WTC11 (cell line): ENCODE measurements at regions not wholly inside any gene's neighbourhood (a gene's known extent, or its start where the extent isn't known, plus 50 kb on each side); places are given as distances from the start of the nearest gene placed in this dataset.

Experiments used
- ATF3 ChIP-seq: sonication (generic); formaldehyde crosslinking; conservative IDR thresholded peaks from 2 replicates; pipeline ENCODE4 v1.8.1; 2022; ENCODE audit warnings: mild to moderate bottlenecking, missing genetic modification reagents
- CTCF ChIP-seq: fragments of 200-600 bp; IDR thresholded peaks from 2 replicates; pipeline ENCODE4 v1.8.0; 2022; ENCODE audit warnings: antibody characterized with exemption
- E2F4 ChIP-seq: sonication (generic); formaldehyde crosslinking; IDR thresholded peaks from 2 replicates; pipeline ENCODE4 v1.8.1; 2022; ENCODE audit warnings: low read depth, mild to moderate bottlenecking, moderate library complexity, missing genetic modification reagents, borderline replicate concordance
- IRF1 ChIP-seq: sonication (generic); formaldehyde crosslinking; IDR thresholded peaks from 2 replicates; pipeline ENCODE4 v1.8.0; 2023; ENCODE audit warnings: missing genetic modification reagents
- JAZF1 ChIP-seq: fragments of 250-450 bp; sonication (Bioruptor Pico); IDR thresholded peaks from 2 replicates; pipeline ENCODE4 v1.9.0; 2021; ENCODE audit warnings: moderate library complexity, mild to moderate bottlenecking, inconsistent platforms
- MAX ChIP-seq: sonication (generic); formaldehyde crosslinking; IDR thresholded peaks from 2 replicates; pipeline ENCODE4 v1.8.0; 2022; ENCODE audit warnings: mild to moderate bottlenecking, missing genetic modification reagents
- MXD4 ChIP-seq: fragments of 250-450 bp; sonication (Bioruptor Pico); IDR thresholded peaks from 2 replicates; pipeline ENCODE4 v1.8.0; 2021; ENCODE audit warnings: mild to moderate bottlenecking, moderate library complexity, borderline replicate concordance
- MYBL2 ChIP-seq: sonication (generic); formaldehyde crosslinking; IDR thresholded peaks from 2 replicates; pipeline ENCODE4 v1.8.1; 2023; ENCODE audit warnings: mild to moderate bottlenecking, moderate library complexity, missing genetic modification reagents
- NFYB ChIP-seq: sonication (generic); formaldehyde crosslinking; conservative IDR thresholded peaks from 2 replicates; pipeline ENCODE4 v1.8.0; 2022; ENCODE audit warnings: low read depth, missing genetic modification reagents
- SP1 ChIP-seq: sonication (generic); formaldehyde crosslinking; conservative IDR thresholded peaks from 2 replicates; pipeline ENCODE4 v1.8.1; 2022; ENCODE audit warnings: missing genetic modification reagents
- ZBTB21 ChIP-seq: sonication (generic); formaldehyde crosslinking; IDR thresholded peaks from 2 replicates; pipeline ENCODE4 v1.8.1; 2023; ENCODE audit warnings: mild to moderate bottlenecking, missing genetic modification reagents, borderline replicate concordance
- ZNF121 ChIP-seq: sonication (generic); formaldehyde crosslinking; IDR thresholded peaks from 2 replicates; pipeline ENCODE4 v1.8.0; 2023; ENCODE audit warnings: missing genetic modification reagents
- ZNF423 ChIP-seq: fragments of 250-450 bp; sonication (Bioruptor Pico); IDR thresholded peaks from 2 replicates; pipeline ENCODE4 v2.1.2; 2022; ENCODE audit warnings: mild to moderate bottlenecking, moderate library complexity

- TF ChIP-seq CTCF: no peak
- TF ChIP-seq E2F4 (CRISPR knock-in tag): no peak
- TF ChIP-seq ZNF121: no peak
- no peak for TF ChIP-seq IRF1 (CRISPR knock-in tag)
- no peak for TF ChIP-seq ZBTB21 (CRISPR knock-in tag)
- TF ChIP-seq MXD4 (CRISPR knock-in tag): no peak
- TF ChIP-seq ZNF423: no peak
- TF ChIP-seq JAZF1: no peak
- no peak for TF ChIP-seq NFYB (CRISPR knock-in tag)
- TF ChIP-seq SP1 (CRISPR knock-in tag): no peak
- TF ChIP-seq ATF3 (CRISPR knock-in tag): no peak
- no peak for TF ChIP-seq MYBL2 (CRISPR knock-in tag)
- TF ChIP-seq MAX: no peak
These were observed 77.1 kb upstream of the FGFR2 start for GRCh38 chr10:121675344-121675743.
